Skeletal muscle satellite cell (primary cell): ENCODE measurements at regions not wholly inside any gene's neighbourhood (a gene's known extent, or its start where the extent isn't known, plus 50 kb on each side); places are given as distances from the start of the nearest gene placed in this dataset.

Experiments
- H3K27me3 ChIP-seq: 2 replicates; pipeline ENCODE4 v1.7.0; 2013; ENCODE audit warnings: low read length; ENCODE audit not compliant: control insufficient read depth, insufficient read depth
- H3K36me3 ChIP-seq: 2 replicates; pipeline ENCODE4 v1.7.0; 2013; ENCODE audit warnings: mild to moderate bottlenecking, control low read depth, low read length; ENCODE audit not compliant: insufficient read depth
- H3K4me1 ChIP-seq: 2 replicates; pipeline ENCODE4 v1.7.0; 2013; ENCODE audit warnings: low read length; ENCODE audit not compliant: control insufficient read depth, insufficient read depth
- H3K4me2 ChIP-seq: 2 replicates; pipeline ENCODE4 v1.7.0; 2013; ENCODE audit warnings: mild to moderate bottlenecking, low read length
- H3K4me3 ChIP-seq: 2 replicates; pipeline ENCODE4 v1.7.0; 2013; ENCODE audit warnings: low read length
- H3K9ac ChIP-seq: 2 replicates; pipeline ENCODE4 v1.7.0; 2013; ENCODE audit warnings: mild to moderate bottlenecking, low read depth, low read length, moderate library complexity
- H3K9me3 ChIP-seq: replicated peaks from 2 replicates; pipeline ENCODE4 v1.7.0; 2013; ENCODE audit warnings: mild to moderate bottlenecking, control low read depth, low read length

- Histone ChIP-seq H3K36me3 (no peaks in the 10 kb centered on the region), H3K4me2 (no peak overlapping the region), H3K9ac (no peak overlapping the region), H3K9me3 (no peaks in the 10 kb centered on the region), H3K4me3 (no peak overlapping the region), H3K4me1 (peaks cover 5% of the 10 kb centered on the region), H3K27me3 (no peaks in the 10 kb centered on the region)
These were observed 554.0 kb downstream of the RIT2 start for GRCh38 chr18:42561521-42561920.

- peaks cover 4% of the 10 kb centered on the region for H3K4me1 ChIP-seq
- no peak overlapping the region for H3K4me3 ChIP-seq
These were observed 551.5 kb downstream of the RIT2 start for GRCh38 chr18:42563995-42564394.

GRCh38 chr18:42564761-42565160, 550.7 kb downstream of the RIT2 start:
- no peaks in the 10 kb centered on the region for H3K36me3 ChIP-seq
- no peaks in the 10 kb centered on the region for H3K27me3 ChIP-seq
- no peaks in the 10 kb centered on the region for H3K4me1 ChIP-seq
- H3K9ac ChIP-seq = no peak overlapping the region
- H3K9me3 ChIP-seq = no peaks in the 10 kb centered on the region
- no peak overlapping the region for H3K4me3 ChIP-seq
- no peak overlapping the region for H3K4me2 ChIP-seq

More at GRCh38 chr18:42563995-42564394, 551.5 kb downstream of the RIT2 start:
- Histone ChIP-seq H3K4me2 (no peak overlapping the region), H3K27me3 (no peaks in the 10 kb centered on the region), H3K9me3 (no peaks in the 10 kb centered on the region), H3K36me3 (no peaks in the 10 kb centered on the region), H3K9ac (no peak overlapping the region)

GRCh38 chr18:42568773-42569172, 546.7 kb downstream of the RIT2 start:
- Histone ChIP-seq H3K4me1 (no peaks in the 10 kb centered on the region), H3K9ac (no peak overlapping the region), H3K4me2 (no peak overlapping the region), H3K36me3 (no peaks in the 10 kb centered on the region), H3K27me3 (no peaks in the 10 kb centered on the region), H3K4me3 (no peak overlapping the region), H3K9me3 (no peaks in the 10 kb centered on the region)

- Histone ChIP-seq H3K27me3 (no peaks in the 10 kb centered on the region), H3K4me2 (no peak overlapping the region), H3K36me3 (no peaks in the 10 kb centered on the region), H3K9ac (no peak overlapping the region), H3K4me1 (peaks cover 10% of the 10 kb centered on the region), H3K4me3 (no peak overlapping the region), H3K9me3 (no peaks in the 10 kb centered on the region)
These were observed 540.6 kb downstream of the RIT2 start for GRCh38 chr18:42574871-42575270.

- Histone ChIP-seq H3K36me3 (no peaks in the 10 kb centered on the region), H3K4me1 (peaks cover 10% of the 10 kb centered on the region), H3K4me3 (no peak overlapping the region), H3K9me3 (no peaks in the 10 kb centered on the region), H3K9ac (no peak overlapping the region), H3K4me2 (no peak overlapping the region), H3K27me3 (no peaks in the 10 kb centered on the region)
These were observed 539.4 kb downstream of the RIT2 start for GRCh38 chr18:42576124-42576523.

- H3K36me3 ChIP-seq = no peaks in the 10 kb centered on the region
- no peaks in the 10 kb centered on the region for H3K27me3 ChIP-seq
- H3K4me2 ChIP-seq = peak overlapping the region; percentile 4
- H3K4me1 ChIP-seq = peaks cover 10% of the 10 kb centered on the region
- H3K4me3 ChIP-seq = no peak overlapping the region
- no peak overlapping the region for H3K9ac ChIP-seq
- H3K9me3 ChIP-seq = no peaks in the 10 kb centered on the region
These were observed 536.7 kb downstream of the RIT2 start for GRCh38 chr18:42578792-42579191.

- Histone ChIP-seq H3K4me1 (peaks cover 6% of the 10 kb centered on the region), H3K4me3 (no peak overlapping the region), H3K9me3 (no peaks in the 10 kb centered on the region), H3K4me2 (no peak overlapping the region), H3K27me3 (no peaks in the 10 kb centered on the region), H3K36me3 (no peaks in the 10 kb centered on the region), H3K9ac (no peak overlapping the region)
These were observed 533.2 kb downstream of the RIT2 start for GRCh38 chr18:42582266-42582665.

- H3K4me1 ChIP-seq = peaks cover 6% of the 10 kb centered on the region
- H3K9ac ChIP-seq = no peak overlapping the region
- H3K9me3 ChIP-seq = no peaks in the 10 kb centered on the region
- no peaks in the 10 kb centered on the region for H3K27me3 ChIP-seq
- no peak overlapping the region for H3K4me3 ChIP-seq
- no peaks in the 10 kb centered on the region for H3K36me3 ChIP-seq
- no peak overlapping the region for H3K4me2 ChIP-seq
These were observed 532.2 kb downstream of the RIT2 start for GRCh38 chr18:42583283-42583731.

- no peaks in the 10 kb centered on the region for H3K36me3 ChIP-seq
- no peak overlapping the region for H3K9ac ChIP-seq
- H3K27me3 ChIP-seq = no peaks in the 10 kb centered on the region
These were observed 528.9 kb downstream of the RIT2 start for GRCh38 chr18:42586601-42587000.

GRCh38 chr18:42588786-42589185, 526.7 kb downstream of the RIT2 start:
- Histone ChIP-seq H3K4me3 (no peak overlapping the region), H3K4me2 (no peak overlapping the region), H3K9me3 (no peaks in the 10 kb centered on the region), H3K36me3 (no peaks in the 10 kb centered on the region), H3K4me1 (no peaks in the 10 kb centered on the region), H3K27me3 (no peaks in the 10 kb centered on the region), H3K9ac (no peak overlapping the region)

More at GRCh38 chr18:42586601-42587000, 528.9 kb downstream of the RIT2 start:
- Histone ChIP-seq H3K4me2 (no peak overlapping the region), H3K9me3 (no peaks in the 10 kb centered on the region), H3K4me1 (no peaks in the 10 kb centered on the region), H3K4me3 (no peak overlapping the region)

- Histone ChIP-seq H3K9me3 (no peaks in the 10 kb centered on the region), H3K9ac (no peak overlapping the region), H3K4me2 (no peak overlapping the region), H3K4me3 (no peak overlapping the region), H3K4me1 (no peaks in the 10 kb centered on the region), H3K36me3 (no peaks in the 10 kb centered on the region), H3K27me3 (no peaks in the 10 kb centered on the region)
These were observed 510.7 kb downstream of the RIT2 start for GRCh38 chr18:42604820-42605219.
